ENCODE measurements at regions not wholly inside any gene's neighbourhood (a gene's known extent, or its start where the extent isn't known, plus 50 kb on each side); places are given as distances from the start of the nearest gene placed in this dataset.

GRCh38 chr10:44203535-44203934 is 181.4 kb downstream of the CXCL12 start:
- no peaks in the 10 kb centered on the region for H3K4me1 ChIP-seq
- H3K36me3 ChIP-seq, result no peaks in the 10 kb centered on the region
- no peak overlapping the region for H3K4me3 ChIP-seq (ENCODE audit: low read depth, low read length)
- H3K9me3 ChIP-seq, result no peaks in the 10 kb centered on the region
- H3K27me3 ChIP-seq, result no peaks in the 10 kb centered on the region
- TF ChIP-seq, protein P1, sequence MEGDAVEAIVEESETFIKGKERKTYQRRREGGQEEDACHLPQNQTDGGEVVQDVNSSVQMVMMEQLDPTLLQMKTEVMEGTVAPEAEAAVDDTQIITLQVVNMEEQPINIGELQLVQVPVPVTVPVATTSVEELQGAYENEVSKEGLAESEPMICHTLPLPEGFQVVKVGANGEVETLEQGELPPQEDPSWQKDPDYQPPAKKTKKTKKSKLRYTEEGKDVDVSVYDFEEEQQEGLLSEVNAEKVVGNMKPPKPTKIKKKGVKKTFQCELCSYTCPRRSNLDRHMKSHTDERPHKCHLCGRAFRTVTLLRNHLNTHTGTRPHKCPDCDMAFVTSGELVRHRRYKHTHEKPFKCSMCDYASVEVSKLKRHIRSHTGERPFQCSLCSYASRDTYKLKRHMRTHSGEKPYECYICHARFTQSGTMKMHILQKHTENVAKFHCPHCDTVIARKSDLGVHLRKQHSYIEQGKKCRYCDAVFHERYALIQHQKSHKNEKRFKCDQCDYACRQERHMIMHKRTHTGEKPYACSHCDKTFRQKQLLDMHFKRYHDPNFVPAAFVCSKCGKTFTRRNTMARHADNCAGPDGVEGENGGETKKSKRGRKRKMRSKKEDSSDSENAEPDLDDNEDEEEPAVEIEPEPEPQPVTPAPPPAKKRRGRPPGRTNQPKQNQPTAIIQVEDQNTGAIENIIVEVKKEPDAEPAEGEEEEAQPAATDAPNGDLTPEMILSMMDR (IDR thresholded peaks at IDR 0.05; ENCODE audit: low read depth, low read length), result no peak
- DNase-seq, result no peak

GRCh38 chr10:44202952-44203351 is 181.9 kb downstream of the CXCL12 start:
- H3K4me1 ChIP-seq, result no peaks in the 10 kb centered on the region
- H3K36me3 ChIP-seq, result no peaks in the 10 kb centered on the region
- H3K27me3 ChIP-seq, result no peaks in the 10 kb centered on the region
- TF ChIP-seq, protein P1 (IDR thresholded peaks at IDR 0.05; ENCODE audit: low read depth, low read length), result no peak
- DNase-seq, result no peak
- H3K4me3 ChIP-seq (ENCODE audit: low read depth, low read length), result no peak overlapping the region
- H3K9me3 ChIP-seq, result no peaks in the 10 kb centered on the region

GRCh38 chr10:44201656-44202055 is 183.2 kb downstream of the CXCL12 start:
- H3K4me3 ChIP-seq (ENCODE audit: low read depth, low read length), result no peak overlapping the region
- H3K27me3 ChIP-seq, result no peaks in the 10 kb centered on the region
- TF ChIP-seq, protein P1 (IDR thresholded peaks at IDR 0.05; ENCODE audit: low read depth, low read length), result no peak
- H3K4me1 ChIP-seq, result no peaks in the 10 kb centered on the region
- no peaks in the 10 kb centered on the region for H3K9me3 ChIP-seq
- DNase-seq, result no peak
- no peaks in the 10 kb centered on the region for H3K36me3 ChIP-seq

- no peak overlapping the region for H3K4me3 ChIP-seq (ENCODE audit: low read depth, low read length)
- DNase-seq, result no peak
- TF ChIP-seq, protein P1 (IDR thresholded peaks at IDR 0.05; ENCODE audit: low read depth, low read length), result no peak
- no peaks in the 10 kb centered on the region for H3K36me3 ChIP-seq
- no peaks in the 10 kb centered on the region for H3K9me3 ChIP-seq
- H3K4me1 ChIP-seq, result no peaks in the 10 kb centered on the region
- no peaks in the 10 kb centered on the region for H3K27me3 ChIP-seq
Measured at GRCh38 chr10:44201011-44201410, 183.9 kb downstream of the CXCL12 start.

GRCh38 chr10:44199991-44200655 is 184.8 kb downstream of the CXCL12 start:
- TF ChIP-seq, protein P1 (IDR thresholded peaks at IDR 0.05; ENCODE audit: low read depth, low read length), result no peak
- Histone ChIP-seq H3K36me3 (no peaks in the 10 kb centered on the region), H3K9me3 (no peaks in the 10 kb centered on the region), H3K27me3 (no peaks in the 10 kb centered on the region), H3K4me1 (no peaks in the 10 kb centered on the region), H3K4me3 (ENCODE audit: low read depth, low read length) (no peak overlapping the region)
- DNase-seq, result no peak

GRCh38 chr10:44199267-44199666 is 185.6 kb downstream of the CXCL12 start:
- TF ChIP-seq, protein P1 (IDR thresholded peaks at IDR 0.05; ENCODE audit: low read depth, low read length), result no peak
- H3K36me3 ChIP-seq, result no peaks in the 10 kb centered on the region
- H3K27me3 ChIP-seq, result no peaks in the 10 kb centered on the region
- no peak overlapping the region for H3K4me3 ChIP-seq (ENCODE audit: low read depth, low read length)
- no peaks in the 10 kb centered on the region for H3K4me1 ChIP-seq
- no peak for DNase-seq
- H3K9me3 ChIP-seq, result no peaks in the 10 kb centered on the region
